HG02938 (cell line): ENCODE measurements at regions not wholly inside any gene's neighbourhood (a gene's known extent, or its start where the extent isn't known, plus 50 kb on each side); places are given as distances from the start of the nearest gene placed in this dataset.

Experiments used
- ATAC-seq: cut with Tn5 transposase; IDR thresholded peaks from one replicate; pipeline ENCODE4 v1.9.1; 2021; ENCODE audit warnings: mild to moderate bottlenecking, moderate library complexity; ENCODE audit not compliant: unreplicated experiment

- ATAC-seq = no peak
These were observed 419.6 kb upstream of the NRP1 start for GRCh38 chr10:33754052-33754451.

DNA sequence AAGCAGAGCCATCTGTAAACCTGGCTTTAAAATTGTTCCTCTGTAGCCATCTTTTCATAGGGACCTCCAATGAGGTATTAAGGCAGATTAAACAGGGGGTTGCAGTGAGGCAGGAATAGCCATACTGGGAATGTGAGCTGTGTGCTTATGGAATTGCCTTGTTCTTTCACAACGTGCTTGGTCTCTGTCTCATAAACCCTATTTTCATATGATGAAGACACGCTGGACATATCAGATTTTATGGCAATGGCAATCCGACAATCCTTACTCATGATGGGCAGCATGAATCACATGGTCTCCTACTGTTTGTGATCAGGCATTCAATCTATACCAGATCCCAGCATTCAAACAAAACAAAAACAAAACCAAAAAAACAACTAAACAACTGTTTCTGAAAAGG lies 418.9 kb upstream of the NRP1 start:
- ATAC-seq = no peak

GRCh38 chr10:33749790-33750189 lies 415.3 kb upstream of the NRP1 start:
- no peak for ATAC-seq

DNA sequence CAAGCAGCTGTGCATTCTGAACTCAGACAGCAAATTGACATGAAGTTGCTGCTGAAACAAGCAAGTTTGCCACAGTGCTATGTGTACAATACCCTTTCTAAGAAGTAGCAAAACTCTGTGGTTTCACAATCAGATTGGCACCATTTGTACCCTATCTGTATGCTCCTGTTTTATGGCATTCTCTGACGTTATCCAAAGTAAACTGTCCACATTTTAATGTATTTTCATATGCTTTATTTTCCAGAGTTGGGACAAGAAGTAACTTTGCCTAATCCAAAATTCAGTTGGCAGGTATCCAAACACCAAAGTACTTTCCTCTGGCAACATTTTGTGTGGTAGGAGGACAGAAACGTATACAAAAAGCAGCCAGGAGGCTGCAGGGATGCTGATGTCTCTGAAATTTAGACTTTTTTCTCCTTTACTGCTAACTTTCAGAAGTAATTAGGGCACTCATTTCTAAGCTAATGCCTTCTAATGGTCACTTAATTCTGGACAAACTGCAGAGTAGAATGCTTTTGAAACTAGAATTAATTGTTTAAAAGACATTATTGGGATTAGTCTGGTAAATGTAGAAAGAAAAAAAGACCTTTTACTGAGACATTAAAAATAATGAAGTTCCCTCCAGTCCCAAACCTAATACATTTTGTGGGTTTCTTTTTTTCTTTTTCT lies 414.7 kb upstream of the NRP1 start:
- no peak for ATAC-seq

DNA sequence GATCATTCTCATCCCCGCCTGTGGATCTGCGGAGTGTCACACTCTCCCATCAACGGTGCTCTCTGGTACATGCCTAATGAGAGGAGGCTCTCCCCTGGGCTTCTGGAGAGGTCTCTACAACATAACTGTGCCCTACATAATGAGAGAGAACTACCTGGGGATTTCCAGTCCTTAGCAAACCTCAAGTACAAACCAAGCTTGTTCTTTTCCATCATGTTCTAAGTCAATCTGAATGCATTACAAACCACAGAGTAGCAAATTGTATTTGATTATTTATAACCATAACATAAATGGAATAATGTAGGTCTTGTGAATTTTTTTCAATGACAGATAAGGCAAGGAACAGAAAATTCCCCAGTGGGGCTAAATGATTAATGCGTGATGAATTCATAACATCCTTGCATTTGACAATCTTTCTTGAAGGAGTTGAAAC lies 412.4 kb upstream of the NRP1 start:
- no peak for ATAC-seq

DNA sequence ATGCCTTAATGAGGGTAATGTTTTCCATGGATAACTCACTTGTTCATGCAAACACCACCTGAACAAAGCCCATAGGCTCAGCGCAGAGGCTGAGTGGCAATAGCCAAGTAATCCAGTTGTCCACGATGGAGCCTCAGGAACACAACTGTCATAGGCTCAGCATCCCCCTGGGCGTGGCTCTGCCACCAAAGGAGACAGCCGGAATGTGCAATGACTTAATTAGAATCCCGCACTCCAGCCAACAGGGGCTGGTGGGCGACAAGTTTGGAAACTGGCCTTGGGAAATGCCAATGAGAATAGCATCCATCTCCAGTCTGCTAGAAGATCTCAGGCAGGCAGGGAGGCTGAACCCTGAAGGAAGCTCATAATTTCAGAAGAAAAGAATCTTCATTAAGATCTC lies 411.7 kb upstream of the NRP1 start:
- no peak for ATAC-seq

GRCh38 chr10:33743429-33743857 lies 409.0 kb upstream of the NRP1 start:
- no peak for ATAC-seq

DNA sequence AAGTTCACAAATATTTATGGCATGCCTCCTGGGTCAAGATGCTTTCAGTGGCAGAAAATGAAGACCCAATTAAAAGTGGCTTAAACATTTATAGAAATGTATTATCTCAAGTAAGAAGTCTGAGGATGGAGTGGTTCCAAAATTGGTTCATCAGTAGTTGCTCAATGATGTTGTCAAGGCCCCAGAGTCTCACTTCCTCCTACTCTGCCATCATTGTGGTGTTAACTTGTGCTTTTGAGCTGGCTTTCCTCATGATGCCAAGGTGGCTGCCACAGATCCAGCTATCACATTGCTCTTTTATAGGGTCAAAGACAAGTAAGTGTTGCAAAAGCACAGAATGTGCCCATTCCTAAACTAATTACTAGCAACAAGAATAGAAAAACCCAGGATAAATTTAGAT lies 404.6 kb upstream of the NRP1 start:
- no peak for ATAC-seq

- ATAC-seq = no peak
These were observed 401.0 kb upstream of the NRP1 start for GRCh38 chr10:33735464-33735923.

DNA sequence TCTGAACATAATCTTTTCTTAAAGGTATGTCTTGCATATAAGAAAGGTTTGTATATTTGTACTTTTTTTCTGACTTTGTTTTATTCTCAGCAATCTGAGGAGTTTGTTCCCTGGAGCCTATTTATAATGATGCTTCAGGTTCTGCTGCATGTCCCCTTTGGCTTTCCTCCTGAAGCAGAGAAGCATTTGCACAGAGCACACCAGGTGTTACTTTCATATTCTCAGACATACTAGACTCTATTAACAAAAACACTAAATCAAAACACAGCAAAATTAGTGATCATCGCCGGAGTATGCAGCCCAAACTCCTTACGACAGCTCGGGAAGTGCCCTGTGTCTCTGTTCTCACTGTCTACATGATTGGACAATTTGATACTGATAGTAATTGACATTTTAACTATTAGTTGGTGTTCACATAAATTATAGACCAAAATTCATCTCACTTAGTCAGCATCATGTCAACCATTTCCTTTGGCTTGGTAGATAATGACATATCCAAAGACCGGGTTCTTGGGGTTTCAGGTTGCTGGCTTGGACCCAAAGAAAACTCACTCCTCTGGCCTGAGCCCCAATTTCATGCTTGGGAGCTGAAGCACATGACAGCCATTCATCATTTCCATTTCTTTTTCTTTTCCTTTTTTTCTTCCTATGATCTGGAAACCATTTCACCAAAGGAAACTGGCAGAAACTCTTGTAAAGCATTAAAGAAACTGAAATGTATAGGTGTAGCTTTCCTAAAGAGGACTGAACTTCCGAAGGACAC lies 400.1 kb upstream of the NRP1 start:
- no peak for ATAC-seq

DNA sequence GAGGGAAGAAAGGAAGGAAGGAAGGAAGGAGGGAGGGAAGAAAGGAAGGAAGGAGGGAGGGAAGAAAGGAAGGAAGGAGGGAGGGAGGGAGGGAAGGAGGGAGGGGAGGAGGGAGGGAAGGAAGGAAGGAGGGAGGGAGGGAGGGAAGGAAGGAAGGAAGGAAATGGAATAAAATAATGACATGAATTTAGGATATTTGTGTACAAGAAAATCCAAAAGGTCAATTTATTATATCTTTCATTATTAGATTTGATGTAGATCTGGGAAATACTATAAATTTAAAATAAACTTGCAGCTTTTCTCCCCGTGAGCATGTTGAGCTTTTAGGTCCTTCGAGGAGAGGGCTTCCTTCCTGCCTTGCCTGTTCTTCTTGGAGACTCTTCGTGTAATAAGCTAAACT lies 398.6 kb upstream of the NRP1 start:
- ATAC-seq = no peak

DNA sequence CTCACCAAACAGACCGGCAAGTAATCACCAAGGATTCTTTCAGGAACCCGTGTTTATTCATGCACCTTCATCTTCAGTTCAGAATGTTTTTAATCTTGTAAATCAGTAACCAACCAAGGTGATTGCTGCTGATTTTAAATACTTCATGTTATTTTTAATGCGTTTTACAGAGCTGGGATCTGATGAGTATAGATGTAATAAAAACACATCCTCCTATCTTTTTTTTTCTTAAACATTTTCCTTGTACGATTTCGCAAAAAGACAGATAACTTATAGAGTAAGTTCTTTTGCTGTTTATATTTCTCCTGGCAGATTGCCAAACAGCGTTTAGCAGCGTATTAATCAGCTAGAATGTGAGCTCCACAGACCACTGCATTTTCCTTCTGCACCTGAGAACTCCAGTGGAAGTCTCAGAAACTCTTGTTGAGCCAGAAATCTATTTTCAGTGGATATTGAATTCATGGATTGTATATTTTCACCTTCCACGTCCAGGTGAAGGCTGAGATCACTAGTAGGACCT lies 397.8 kb upstream of the NRP1 start:
- no peak for ATAC-seq

- ATAC-seq = no peak
These were observed 396.9 kb upstream of the NRP1 start for GRCh38 chr10:33731322-33731721.

DNA sequence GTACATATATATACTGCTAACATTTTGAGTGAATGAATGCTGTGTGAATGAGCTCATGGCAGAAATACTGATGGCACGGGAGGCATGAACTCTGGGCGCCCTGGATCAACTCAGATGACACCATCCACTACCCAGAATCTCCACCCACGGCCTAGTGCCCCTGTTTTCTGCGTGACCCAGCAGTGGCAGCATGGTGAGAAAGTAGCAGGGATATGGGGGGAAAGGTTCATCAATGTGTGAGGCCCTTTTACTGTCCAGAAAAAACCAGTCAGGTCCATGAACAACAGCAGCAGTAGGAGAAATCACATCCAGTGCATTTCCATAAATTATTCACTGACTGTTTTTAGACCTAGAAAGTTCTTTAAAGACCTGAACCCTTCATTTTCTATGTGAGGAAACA lies 391.0 kb upstream of the NRP1 start:
- ATAC-seq = no peak

- ATAC-seq = no peak
These were observed 388.7 kb upstream of the NRP1 start for GRCh38 chr10:33723181-33723580.

DNA sequence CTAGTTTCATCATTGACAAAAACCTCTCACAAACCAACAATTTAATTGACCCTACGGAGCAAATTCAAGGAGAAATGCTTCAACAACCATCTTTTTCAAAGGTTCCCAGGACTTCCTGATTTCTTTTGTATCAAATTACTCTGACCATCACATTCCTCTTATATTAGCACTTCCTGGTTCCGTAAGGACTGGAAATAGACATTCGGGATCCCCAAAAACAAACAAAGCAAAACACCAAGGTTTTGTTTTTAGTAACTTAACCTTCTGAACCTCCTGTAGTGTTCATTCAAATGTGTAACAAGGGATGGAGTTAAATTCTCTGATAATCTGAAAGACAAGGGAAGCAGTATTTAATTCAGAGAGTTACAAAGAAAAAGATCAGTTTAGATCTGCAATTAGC lies 387.6 kb upstream of the NRP1 start:
- ATAC-seq = no peak

DNA sequence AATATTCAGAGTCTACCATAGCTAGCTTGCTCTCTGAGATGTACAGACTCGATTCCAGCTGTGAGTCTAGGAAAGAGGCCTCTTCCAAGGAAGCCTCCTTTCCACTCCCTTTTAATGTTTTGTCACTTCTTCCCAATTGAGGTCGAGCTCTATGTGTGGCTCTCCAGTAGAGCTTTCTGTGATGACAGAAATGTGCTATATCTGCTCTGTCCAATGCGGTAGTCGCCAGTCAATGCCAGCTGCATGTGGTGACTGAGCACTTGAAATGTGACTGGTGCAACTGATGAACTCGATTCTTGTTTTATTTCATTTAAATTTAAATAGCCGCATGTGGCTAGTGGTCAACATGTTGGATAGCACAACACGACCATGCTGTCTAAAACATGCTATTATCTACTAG lies 387.0 kb upstream of the NRP1 start:
- no peak for ATAC-seq

GRCh38 chr10:33720161-33720560 lies 385.7 kb upstream of the NRP1 start:
- ATAC-seq = no peak

DNA sequence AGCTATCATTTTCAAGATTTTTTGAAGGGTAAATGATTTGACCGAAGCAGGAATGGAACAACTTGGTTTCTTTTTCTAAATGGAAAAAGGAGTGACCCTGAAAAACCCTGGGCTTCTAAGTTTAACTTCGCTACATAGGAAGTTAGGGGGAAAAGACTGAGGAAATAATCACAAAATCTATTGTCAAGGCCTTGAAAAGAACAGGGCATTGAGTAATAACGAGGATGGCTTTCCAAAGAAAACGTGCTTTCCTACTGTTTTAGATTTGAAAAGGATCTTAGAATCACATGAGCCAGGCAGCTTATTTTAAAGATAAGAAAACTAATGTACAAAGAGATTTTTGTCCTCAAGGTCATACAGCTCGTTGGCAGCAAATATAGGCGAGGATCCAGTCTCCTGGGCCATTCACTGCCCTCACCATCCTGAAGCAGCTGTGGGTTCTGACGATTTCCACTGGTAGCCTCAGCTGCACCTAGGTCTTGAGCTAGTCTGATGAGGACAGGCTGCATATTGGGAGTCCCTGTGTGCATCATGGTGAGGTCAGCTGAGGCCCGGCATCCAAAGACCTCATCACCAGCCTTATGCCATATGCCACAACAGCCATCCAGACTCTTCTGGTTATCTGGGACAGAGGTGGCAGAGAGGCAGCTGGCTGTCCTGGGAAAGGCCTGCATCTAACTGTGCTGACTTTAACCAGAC lies 384.7 kb upstream of the NRP1 start:
- no peak for ATAC-seq

- ATAC-seq = no peak
These were observed 382.2 kb upstream of the NRP1 start for GRCh38 chr10:33716501-33717267.
